ENCODE measurements at regions not wholly inside any gene's neighbourhood (a gene's known extent, or its start where the extent isn't known, plus 50 kb on each side); places are given as distances from the start of the nearest gene placed in this dataset.

DNA sequence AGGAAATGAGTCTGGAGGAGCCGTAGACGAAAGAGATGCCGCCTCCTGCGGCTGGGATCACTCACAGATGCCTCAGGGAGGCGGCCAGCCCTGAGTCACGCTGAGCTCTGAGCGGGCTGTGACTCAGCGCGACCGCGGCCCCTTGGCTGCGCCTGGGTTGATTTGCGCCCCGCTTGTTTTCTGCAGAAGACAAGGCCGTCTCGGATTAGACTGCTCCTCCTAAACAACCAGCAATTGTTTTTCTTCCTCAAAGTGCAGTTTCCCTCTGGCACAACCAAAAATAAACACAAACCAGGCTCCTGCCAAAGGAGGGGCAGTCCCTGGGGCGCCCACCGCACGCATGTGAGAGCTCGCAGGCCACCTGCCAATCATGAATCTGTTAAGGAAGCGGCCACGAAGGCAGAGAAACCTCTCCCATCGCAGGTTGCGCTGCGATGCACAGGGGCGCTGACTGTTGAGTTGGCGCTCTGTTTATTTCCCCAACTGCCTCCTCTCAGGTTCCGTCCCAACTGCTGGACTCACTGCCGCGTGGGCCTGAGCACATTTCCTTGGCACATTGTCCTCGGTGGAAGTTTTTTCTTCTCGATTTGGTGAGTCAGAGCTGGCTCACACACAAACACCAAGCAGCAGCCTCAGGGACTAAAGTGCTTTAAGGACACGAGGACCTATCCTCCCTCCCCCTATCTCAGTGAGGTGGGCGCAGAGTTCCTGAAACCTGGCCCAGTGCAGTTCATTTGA, 85.2 kb upstream of the NDUFV2 start:
- intact Hi-C loops (cut with DNase I), result loop anchor here (2.0 kb wide), 1 partner anchor 37 kb away; no protein-coding TSS in a partner anchor
- peak overlapping the region; percentile 63 to 94 for H3K27ac ChIP-seq
- DNase-seq (ENCODE audit: low spot score in 2 of 2), result peak; percentile 58 to 86
- H3K4me1 ChIP-seq, result peaks cover 3 to 6% of the 10 kb centered on the region in 2 donors
- TF ChIP-seq, protein P1, sequence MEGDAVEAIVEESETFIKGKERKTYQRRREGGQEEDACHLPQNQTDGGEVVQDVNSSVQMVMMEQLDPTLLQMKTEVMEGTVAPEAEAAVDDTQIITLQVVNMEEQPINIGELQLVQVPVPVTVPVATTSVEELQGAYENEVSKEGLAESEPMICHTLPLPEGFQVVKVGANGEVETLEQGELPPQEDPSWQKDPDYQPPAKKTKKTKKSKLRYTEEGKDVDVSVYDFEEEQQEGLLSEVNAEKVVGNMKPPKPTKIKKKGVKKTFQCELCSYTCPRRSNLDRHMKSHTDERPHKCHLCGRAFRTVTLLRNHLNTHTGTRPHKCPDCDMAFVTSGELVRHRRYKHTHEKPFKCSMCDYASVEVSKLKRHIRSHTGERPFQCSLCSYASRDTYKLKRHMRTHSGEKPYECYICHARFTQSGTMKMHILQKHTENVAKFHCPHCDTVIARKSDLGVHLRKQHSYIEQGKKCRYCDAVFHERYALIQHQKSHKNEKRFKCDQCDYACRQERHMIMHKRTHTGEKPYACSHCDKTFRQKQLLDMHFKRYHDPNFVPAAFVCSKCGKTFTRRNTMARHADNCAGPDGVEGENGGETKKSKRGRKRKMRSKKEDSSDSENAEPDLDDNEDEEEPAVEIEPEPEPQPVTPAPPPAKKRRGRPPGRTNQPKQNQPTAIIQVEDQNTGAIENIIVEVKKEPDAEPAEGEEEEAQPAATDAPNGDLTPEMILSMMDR (IDR thresholded peaks at IDR 0.05), result no peak
- H3K36me3 ChIP-seq, result no peaks in the 10 kb centered on the region
- H3K4me3 ChIP-seq, result peak overlapping the region; percentile 34 to 62
- H3K9me3 ChIP-seq, result no peaks in the 10 kb centered on the region
- no peaks in the 10 kb centered on the region for H3K27me3 ChIP-seq

DNA sequence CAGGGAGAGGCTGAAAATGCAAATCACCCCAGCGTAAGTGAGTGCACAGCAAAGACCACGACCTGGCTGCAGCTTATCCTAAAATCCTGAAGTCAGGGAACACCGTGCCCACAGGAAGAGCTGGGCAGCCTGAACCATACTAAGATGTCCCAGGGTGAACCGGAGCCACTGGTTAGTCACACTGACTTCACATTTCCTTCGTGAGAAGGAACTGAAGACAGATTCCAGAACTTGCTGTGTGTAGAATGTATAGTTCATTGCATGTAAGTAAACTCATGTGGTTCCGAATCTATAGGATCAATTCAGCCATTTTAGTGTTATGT, 84.6 kb upstream of the NDUFV2 start:
- Histone ChIP-seq H3K4me3 (peak overlapping the region in 1 of 2 donors; percentile 62), H3K9me3 (no peaks in the 10 kb centered on the region), H3K27me3 (no peaks in the 10 kb centered on the region), H3K4me1 (peaks cover 3 to 6% of the 10 kb centered on the region in 2 donors), H3K36me3 (no peaks in the 10 kb centered on the region), H3K27ac (peak overlapping the region; percentile 63 to 94)
- TF ChIP-seq, protein P1 (IDR thresholded peaks at IDR 0.05), result no peak
- intact Hi-C loops (cut with DNase I), result loop anchor here (2.0 kb wide), 1 partner anchor 37 kb away; no protein-coding TSS in a partner anchor
- peak in 1 of 2 donors; percentile 74 for DNase-seq (ENCODE audit: low spot score in 2 of 2)

DNA sequence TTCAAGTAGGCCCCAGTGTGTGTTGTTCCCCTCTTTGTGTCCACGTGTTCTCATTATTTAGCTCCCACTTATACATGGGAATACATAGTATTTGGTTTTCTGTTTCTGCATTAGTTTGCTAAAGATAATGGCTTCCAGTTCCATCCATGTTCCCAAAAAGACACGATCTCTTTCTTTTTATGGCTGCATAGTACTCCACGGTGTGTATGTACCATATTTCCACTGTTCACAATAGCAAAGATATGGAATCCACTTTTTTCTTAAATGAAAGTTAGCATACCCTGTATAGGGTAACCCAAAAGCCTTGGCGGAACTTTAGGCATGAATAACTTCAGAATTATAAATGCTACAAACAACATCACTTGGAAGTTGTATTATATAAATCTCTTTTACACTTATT, 83.4 kb upstream of the NDUFV2 start:
- H3K27ac ChIP-seq, result no peak overlapping the region
- no peak for DNase-seq (ENCODE audit: low spot score in 2 of 2)

DNA sequence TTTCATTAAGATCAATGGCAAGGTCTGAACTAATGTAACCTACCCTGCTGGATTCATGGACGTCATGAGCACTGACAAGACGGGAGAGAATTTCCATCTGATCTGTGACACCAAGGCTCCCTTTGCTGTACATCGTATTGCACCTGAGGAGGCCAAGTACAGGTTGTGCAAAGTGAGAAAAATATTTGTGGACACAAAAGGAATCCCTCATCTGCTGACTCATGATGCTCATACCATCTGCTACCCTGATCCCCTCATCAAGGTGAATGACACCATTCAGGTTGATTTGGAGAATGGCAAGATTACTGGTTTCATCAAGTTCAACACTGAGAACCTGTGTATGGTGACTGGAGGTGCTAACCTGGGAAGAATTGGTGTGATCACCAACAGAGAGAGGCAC, 82.3 kb upstream of the NDUFV2 start:
- intact Hi-C loops (cut with DNase I), result no loop called here
- Histone ChIP-seq H3K9me3 (no peaks in the 10 kb centered on the region), H3K4me3 (no peak overlapping the region), H3K36me3 (no peaks in the 10 kb centered on the region), H3K27me3 (no peaks in the 10 kb centered on the region), H3K4me1 (peaks cover 3 to 6% of the 10 kb centered on the region in 2 donors), H3K27ac (no peak overlapping the region)
- no peak for DNase-seq (ENCODE audit: low spot score in 2 of 2)
- TF ChIP-seq, protein P1 (IDR thresholded peaks at IDR 0.05), result no peak

More for the DNA sequence above, 83.4 kb upstream of the NDUFV2 start:
- no peaks in the 10 kb centered on the region for H3K36me3 ChIP-seq
- TF ChIP-seq, protein P1 (IDR thresholded peaks at IDR 0.05), result no peak
- intact Hi-C loops (cut with DNase I), result no loop called here
- H3K27me3 ChIP-seq, result no peaks in the 10 kb centered on the region
- no peaks in the 10 kb centered on the region for H3K9me3 ChIP-seq
- H3K4me1 ChIP-seq, result peaks cover 3 to 6% of the 10 kb centered on the region in 2 donors
- H3K4me3 ChIP-seq, result no peak overlapping the region

DNA sequence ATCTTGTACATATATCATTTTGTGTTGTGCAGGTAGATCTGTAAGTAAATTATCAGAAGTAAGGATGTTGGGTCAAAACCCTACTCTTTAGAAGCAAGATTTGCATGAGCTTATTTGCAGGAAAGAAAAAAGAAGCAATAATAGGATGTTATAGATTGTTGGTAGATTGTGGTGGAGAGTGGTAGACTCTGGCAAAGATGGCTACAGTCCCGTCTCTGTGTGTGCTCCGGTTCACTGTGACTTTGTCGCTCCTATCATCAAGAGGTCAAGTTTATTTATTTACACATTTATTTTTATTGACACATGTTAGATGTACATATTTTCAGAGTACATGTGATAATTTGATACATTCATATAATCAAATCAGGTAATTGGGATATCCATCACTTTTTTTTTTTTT, 81.0 kb upstream of the NDUFV2 start:
- H3K4me3 ChIP-seq, result no peak overlapping the region
- H3K9me3 ChIP-seq, result no peaks in the 10 kb centered on the region
- no peaks in the 10 kb centered on the region for H3K36me3 ChIP-seq
- intact Hi-C loops (cut with DNase I), result no loop called here
- no peak for DNase-seq (ENCODE audit: low spot score in 2 of 2)
- H3K27ac ChIP-seq, result no peak overlapping the region
- TF ChIP-seq, protein P1 (IDR thresholded peaks at IDR 0.05), result no peak
- peaks cover 3 to 4% of the 10 kb centered on the region in 2 donors for H3K4me1 ChIP-seq
- H3K27me3 ChIP-seq, result no peaks in the 10 kb centered on the region

Measured in ascending aorta (tissue), 2 donors.